Neural cell (in vitro differentiated cells): ENCODE measurements at regions not wholly inside any gene's neighbourhood (a gene's known extent, or its start where the extent isn't known, plus 50 kb on each side); places are given as distances from the start of the nearest gene placed in this dataset.

ENCODE experiments used
- H2AFZ ChIP-seq: fragments of 200-600, 300-800 bp; sonication (generic), shearing (Covaris generic); 2 replicates; pipeline ENCODE4 v1.6.0; 2014; ENCODE audit warnings: low read depth, mild to moderate bottlenecking, antibody characterized with exemption, low read length, moderate library complexity
- H3F3A ChIP-seq: fragments of 200-600 bp; shearing (Covaris generic); 2 replicates; pipeline ENCODE4 v1.6.1; 2016; ENCODE audit warnings: mild to moderate bottlenecking, moderate library complexity, mixed read lengths, antibody characterized with exemption, low read length; ENCODE audit not compliant: insufficient read depth, poor library complexity, severe bottlenecking
- H3K27ac ChIP-seq: fragments of 200-600, 300-800 bp; sonication (generic), shearing (Covaris generic); 2 replicates; pipeline ENCODE4 v1.5.1; 2014; ENCODE audit warnings: mild to moderate bottlenecking, low read length, moderate library complexity
- H3K27me3 ChIP-seq: fragments of 300-800, 200-600 bp; sonication (generic), shearing (Covaris generic); 2 replicates; pipeline ENCODE4 v1.6.0; 2014; ENCODE audit warnings: mild to moderate bottlenecking, low read depth, low read length, moderate library complexity; ENCODE audit not compliant: insufficient read depth
- H3K36me3 ChIP-seq: fragments of 300-800, 200-600 bp; sonication (generic), shearing (Covaris generic); 2 replicates; pipeline ENCODE4 v1.5.1; 2014; ENCODE audit warnings: mild to moderate bottlenecking, antibody characterized with exemption, low read length, moderate library complexity; ENCODE audit not compliant: insufficient read depth
- H3K4me2 ChIP-seq: fragments of 300-800, 200-600 bp; sonication (generic), shearing (Covaris generic); 2 replicates; pipeline ENCODE4 v1.6.0; 2014; ENCODE audit warnings: mild to moderate bottlenecking, low read length
- H3K4me3 ChIP-seq: fragments of 300-800, 200-600 bp; sonication (generic), shearing (Covaris generic); 2 replicates; pipeline ENCODE4 v1.5.1; 2014; ENCODE audit warnings: mild to moderate bottlenecking, low read length, moderate library complexity
- H3K79me2 ChIP-seq: fragments of 200-600 bp; shearing (Covaris generic); replicated peaks from 2 replicates; pipeline ENCODE4 v1.6.0; 2014; ENCODE audit warnings: mild to moderate bottlenecking, low read length, moderate library complexity; ENCODE audit not compliant: insufficient read depth
- H3K9ac ChIP-seq: fragments of 300-800, 200-600 bp; sonication (generic), shearing (Covaris generic); 2 replicates; pipeline ENCODE4 v1.6.1; 2016; ENCODE audit warnings: mild to moderate bottlenecking, low read length, mixed read lengths
- H3K9me2 ChIP-seq: fragments of 200-600 bp; shearing (Covaris generic); 2 replicates; pipeline ENCODE4 v1.6.1; 2016; ENCODE audit warnings: mild to moderate bottlenecking, low read length, mixed read lengths; ENCODE audit not compliant: insufficient read depth
- H3K9me3 ChIP-seq: fragments of 200-600, 300-800 bp; sonication (generic), shearing (Covaris generic); 2 replicates; pipeline ENCODE4 v1.6.1; 2016; ENCODE audit warnings: mild to moderate bottlenecking, mixed run types, low read length, moderate library complexity, mixed read lengths
- H4K20me1 ChIP-seq: fragments of 200-600 bp; shearing (Covaris generic); 2 replicates; pipeline ENCODE4 v1.6.1; 2016; ENCODE audit warnings: mild to moderate bottlenecking, mixed run types; ENCODE audit not compliant: insufficient read depth
- EP300 ChIP-seq: fragments of 450-650 bp; conservative IDR thresholded peaks from 2 replicates; pipeline ENCODE4 v1.6.1; 2014; ENCODE audit warnings: antibody characterized with exemption, mild to moderate bottlenecking, moderate library complexity; ENCODE audit not compliant: poor library complexity, severe bottlenecking
- EZH2 ChIP-seq: fragments of 200-600, 300-800 bp; shearing (Covaris generic), sonication (generic); IDR thresholded peaks from 2 replicates; pipeline ENCODE4 v1.6.1; 2014; ENCODE audit warnings: antibody characterized with exemption, low read length, borderline replicate concordance, mild to moderate bottlenecking; ENCODE audit not compliant: insufficient read depth, poor library complexity, severe bottlenecking
- MXI1 ChIP-seq: fragments of 450-650 bp; conservative IDR thresholded peaks from 2 replicates; pipeline ENCODE4 v1.6.1; 2014; ENCODE audit warnings: antibody characterized with exemption, mild to moderate bottlenecking; ENCODE audit not compliant: poor library complexity, severe bottlenecking
- POLR2AphosphoS5 ChIP-seq: IDR thresholded peaks from 2 replicates; pipeline ENCODE4 v1.6.1; 2012
- RAD21 ChIP-seq: fragments of 450-650 bp; conservative IDR thresholded peaks from 2 replicates; pipeline ENCODE4 v1.6.1; 2014; ENCODE audit warnings: antibody characterized with exemption, mild to moderate bottlenecking, moderate library complexity
- SMC3 ChIP-seq: fragments of 450-650 bp; conservative IDR thresholded peaks from 2 replicates; pipeline ENCODE4 v1.6.1; 2014; ENCODE audit warnings: antibody characterized with exemption, mild to moderate bottlenecking, moderate library complexity; ENCODE audit not compliant: poor library complexity
- TAF1 ChIP-seq: IDR thresholded peaks from 2 replicates; pipeline ENCODE4 v1.6.1; 2012; ENCODE audit warnings: low read depth
- TF ChIP-seq, protein P1 (sequence below): fragments of 450-650 bp; IDR thresholded peaks from 2 replicates; pipeline ENCODE4 v1.5.1; 2014; ENCODE audit warnings: antibody characterized with exemption, mild to moderate bottlenecking, moderate library complexity; ENCODE audit not compliant: poor library complexity, severe bottlenecking
- TF ChIP-seq, protein P2 (sequence below): IDR thresholded peaks from 2 replicates; pipeline ENCODE4 v1.6.1; 2012; ENCODE audit warnings: borderline replicate concordance

DNA sequence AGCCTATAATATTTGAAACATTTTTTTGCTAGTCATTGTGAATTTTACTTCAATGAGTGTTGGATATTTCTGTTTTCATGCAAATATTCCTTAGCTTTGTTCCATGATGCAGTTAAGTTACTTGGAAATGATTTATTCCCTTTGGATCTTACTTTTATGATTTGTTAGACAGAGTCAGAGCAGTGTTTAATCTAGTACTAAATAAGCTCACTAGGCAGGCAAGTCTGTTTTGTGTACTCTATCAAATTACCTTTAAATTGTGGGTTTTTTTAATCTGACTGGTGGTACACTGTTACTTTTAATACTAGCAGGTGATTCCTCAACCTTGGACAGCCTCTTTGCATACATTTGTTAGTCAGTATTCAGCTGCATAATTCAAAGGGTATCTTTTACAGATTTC, 173.3 kb upstream of the MBNL1 start:
- H3K4me2 ChIP-seq, result no peak overlapping the region
- no peaks in the 10 kb centered on the region for H3K9me3 ChIP-seq
- no peaks in the 10 kb centered on the region for H3K27me3 ChIP-seq
- no peaks in the 10 kb centered on the region for H4K20me1 ChIP-seq
- no peaks in the 10 kb centered on the region for H3F3A ChIP-seq
- no peaks in the 10 kb centered on the region for H3K9me2 ChIP-seq
- H3K9ac ChIP-seq, result no peak overlapping the region
- no peak overlapping the region for H3K4me3 ChIP-seq
- no peak overlapping the region for H3K27ac ChIP-seq
- no peak overlapping the region for H2AFZ ChIP-seq
- H3K36me3 ChIP-seq, result no peaks in the 10 kb centered on the region
- TF ChIP-seq EP300, result no peak
- no peak for TF ChIP-seq EZH2
- TF ChIP-seq SMC3, result no peak
- TF ChIP-seq, protein P1, sequence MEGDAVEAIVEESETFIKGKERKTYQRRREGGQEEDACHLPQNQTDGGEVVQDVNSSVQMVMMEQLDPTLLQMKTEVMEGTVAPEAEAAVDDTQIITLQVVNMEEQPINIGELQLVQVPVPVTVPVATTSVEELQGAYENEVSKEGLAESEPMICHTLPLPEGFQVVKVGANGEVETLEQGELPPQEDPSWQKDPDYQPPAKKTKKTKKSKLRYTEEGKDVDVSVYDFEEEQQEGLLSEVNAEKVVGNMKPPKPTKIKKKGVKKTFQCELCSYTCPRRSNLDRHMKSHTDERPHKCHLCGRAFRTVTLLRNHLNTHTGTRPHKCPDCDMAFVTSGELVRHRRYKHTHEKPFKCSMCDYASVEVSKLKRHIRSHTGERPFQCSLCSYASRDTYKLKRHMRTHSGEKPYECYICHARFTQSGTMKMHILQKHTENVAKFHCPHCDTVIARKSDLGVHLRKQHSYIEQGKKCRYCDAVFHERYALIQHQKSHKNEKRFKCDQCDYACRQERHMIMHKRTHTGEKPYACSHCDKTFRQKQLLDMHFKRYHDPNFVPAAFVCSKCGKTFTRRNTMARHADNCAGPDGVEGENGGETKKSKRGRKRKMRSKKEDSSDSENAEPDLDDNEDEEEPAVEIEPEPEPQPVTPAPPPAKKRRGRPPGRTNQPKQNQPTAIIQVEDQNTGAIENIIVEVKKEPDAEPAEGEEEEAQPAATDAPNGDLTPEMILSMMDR, result no peak
- no peak for TF ChIP-seq MXI1
- no peak for TF ChIP-seq RAD21
- TF ChIP-seq, protein P2, sequence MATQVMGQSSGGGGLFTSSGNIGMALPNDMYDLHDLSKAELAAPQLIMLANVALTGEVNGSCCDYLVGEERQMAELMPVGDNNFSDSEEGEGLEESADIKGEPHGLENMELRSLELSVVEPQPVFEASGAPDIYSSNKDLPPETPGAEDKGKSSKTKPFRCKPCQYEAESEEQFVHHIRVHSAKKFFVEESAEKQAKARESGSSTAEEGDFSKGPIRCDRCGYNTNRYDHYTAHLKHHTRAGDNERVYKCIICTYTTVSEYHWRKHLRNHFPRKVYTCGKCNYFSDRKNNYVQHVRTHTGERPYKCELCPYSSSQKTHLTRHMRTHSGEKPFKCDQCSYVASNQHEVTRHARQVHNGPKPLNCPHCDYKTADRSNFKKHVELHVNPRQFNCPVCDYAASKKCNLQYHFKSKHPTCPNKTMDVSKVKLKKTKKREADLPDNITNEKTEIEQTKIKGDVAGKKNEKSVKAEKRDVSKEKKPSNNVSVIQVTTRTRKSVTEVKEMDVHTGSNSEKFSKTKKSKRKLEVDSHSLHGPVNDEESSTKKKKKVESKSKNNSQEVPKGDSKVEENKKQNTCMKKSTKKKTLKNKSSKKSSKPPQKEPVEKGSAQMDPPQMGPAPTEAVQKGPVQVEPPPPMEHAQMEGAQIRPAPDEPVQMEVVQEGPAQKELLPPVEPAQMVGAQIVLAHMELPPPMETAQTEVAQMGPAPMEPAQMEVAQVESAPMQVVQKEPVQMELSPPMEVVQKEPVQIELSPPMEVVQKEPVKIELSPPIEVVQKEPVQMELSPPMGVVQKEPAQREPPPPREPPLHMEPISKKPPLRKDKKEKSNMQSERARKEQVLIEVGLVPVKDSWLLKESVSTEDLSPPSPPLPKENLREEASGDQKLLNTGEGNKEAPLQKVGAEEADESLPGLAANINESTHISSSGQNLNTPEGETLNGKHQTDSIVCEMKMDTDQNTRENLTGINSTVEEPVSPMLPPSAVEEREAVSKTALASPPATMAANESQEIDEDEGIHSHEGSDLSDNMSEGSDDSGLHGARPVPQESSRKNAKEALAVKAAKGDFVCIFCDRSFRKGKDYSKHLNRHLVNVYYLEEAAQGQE, result no peak
- TF ChIP-seq POLR2AphosphoS5, result no peak
- TF ChIP-seq TAF1, result no peak
- H3K79me2 ChIP-seq, result no peaks in the 10 kb centered on the region

DNA sequence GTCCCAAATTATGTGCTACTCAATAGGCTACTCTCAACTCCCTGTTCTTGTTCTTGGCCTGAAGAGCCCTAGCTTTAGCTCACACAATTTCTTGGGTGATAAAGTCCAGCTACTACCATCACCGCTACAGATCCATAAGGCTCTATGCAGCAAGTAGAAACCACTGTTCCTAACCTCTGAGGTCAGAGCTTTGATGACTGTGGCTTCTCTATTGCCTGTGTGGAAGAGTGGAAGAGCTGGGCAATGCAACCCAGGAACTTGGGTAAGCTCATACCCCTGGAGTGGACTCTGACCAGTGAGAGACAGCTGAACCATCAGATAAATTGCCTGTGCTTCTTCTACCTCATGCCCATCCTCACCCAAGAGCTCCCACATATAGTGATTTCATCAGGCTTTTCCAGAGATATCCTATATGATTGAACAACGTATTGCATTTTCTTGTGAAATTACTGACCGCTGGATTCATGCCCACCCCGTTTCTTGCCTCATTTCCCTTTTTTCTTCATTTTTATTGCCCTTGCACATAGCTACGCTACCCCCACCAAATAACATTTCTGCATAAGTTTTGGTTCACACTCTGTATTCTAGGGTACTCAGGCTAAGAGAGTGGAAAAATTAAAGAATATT, 172.3 kb upstream of the MBNL1 start:
- Histone ChIP-seq H2AFZ (no peak overlapping the region), H3K9ac (no peak overlapping the region), H4K20me1 (no peaks in the 10 kb centered on the region), H3K4me3 (no peak overlapping the region), H3K79me2 (no peaks in the 10 kb centered on the region), H3K4me2 (no peak overlapping the region), H3F3A (no peaks in the 10 kb centered on the region), H3K27me3 (no peaks in the 10 kb centered on the region), H3K9me3 (no peaks in the 10 kb centered on the region), H3K36me3 (no peaks in the 10 kb centered on the region), H3K9me2 (no peaks in the 10 kb centered on the region), H3K27ac (no peak overlapping the region)
- no peak for TF ChIP-seq MXI1
- TF ChIP-seq POLR2AphosphoS5, result no peak
- TF ChIP-seq RAD21, result no peak
- TF ChIP-seq EP300, result no peak
- TF ChIP-seq, protein P2, result no peak
- no peak for TF ChIP-seq EZH2
- TF ChIP-seq, protein P1, result no peak
- TF ChIP-seq TAF1, result no peak
- TF ChIP-seq SMC3, result no peak
